OCI-LY7 (cell line): ENCODE measurements at regions not wholly inside any gene's neighbourhood (a gene's known extent, or its start where the extent isn't known, plus 50 kb on each side); places are given as distances from the start of the nearest gene placed in this dataset.

ENCODE experiments used
- BruUV-seq: library from RNA; stranded (reverse); fragments of 400-500 nt; replicated peaks from 2 replicates; lab custom pipeline; 2021; lab: Mats Ljungman, UMichigan
- CTCF ChIA-PET: fragments of 300-600 bp; sonication (Branson Sonifier 250); formaldehyde crosslinking; loops from one replicate; lab custom pipeline; 2022; ENCODE audit warnings: antibody characterized with exemption; ENCODE audit not compliant: unreplicated experiment; lab: Charles Lee
- POLR2A ChIA-PET: fragments of 300-600 bp; sonication (Branson Sonifier 250); formaldehyde crosslinking; loops from one replicate; lab custom pipeline; 2022; ENCODE audit warnings: antibody characterized with exemption; lab: Charles Lee
- DNase-seq: peaks from one replicate; pipeline ENCODE4 v3.0.0-alpha.2; 2015; ENCODE audit warnings: low spot score
- H2AFZ ChIP-seq: fragments of 200-600 bp; sonication (generic), shearing (Covaris generic); 2 replicates; pipeline ENCODE4 v1.6.1; 2014; ENCODE audit warnings: mild to moderate bottlenecking, antibody characterized with exemption, low read length, moderate library complexity
- H3K27ac ChIP-seq: fragments of 200-600 bp; sonication (generic); 2 replicates; pipeline ENCODE4 v1.5.1; 2014; ENCODE audit warnings: mixed run types, low read depth, mild to moderate bottlenecking, moderate library complexity, low read length, inconsistent platforms; ENCODE audit not compliant: poor library complexity, severe bottlenecking
- H3K36me3 ChIP-seq: fragments of 200-600 bp; sonication (generic); 2 replicates; pipeline ENCODE4 v1.6.1; 2014; ENCODE audit warnings: mild to moderate bottlenecking, antibody characterized with exemption, low read length, moderate library complexity, mixed read lengths; ENCODE audit not compliant: insufficient read depth
- H3K4me1 ChIP-seq: fragments of 200-600 bp; sonication (generic); 2 replicates; pipeline ENCODE4 v1.5.1; 2014; ENCODE audit warnings: mild to moderate bottlenecking, low read length; ENCODE audit not compliant: insufficient read depth, poor library complexity, severe bottlenecking
- H3K4me2 ChIP-seq: fragments of 200-600 bp; sonication (generic); 2 replicates; pipeline ENCODE4 v1.6.1; 2014; ENCODE audit warnings: mild to moderate bottlenecking, low read length
- H3K4me3 ChIP-seq: fragments of 200-600 bp; sonication (generic); 2 replicates; pipeline ENCODE4 v1.5.1; 2014; ENCODE audit warnings: mild to moderate bottlenecking, low read depth, low read length; ENCODE audit not compliant: poor library complexity, severe bottlenecking
- H3K79me2 ChIP-seq: fragments of 200-600 bp; sonication (generic); 2 replicates; pipeline ENCODE4 v1.6.1; 2016; ENCODE audit warnings: low read depth, mild to moderate bottlenecking, low read length, moderate library complexity, mixed read lengths; ENCODE audit not compliant: insufficient read depth
- H3K9me2 ChIP-seq: fragments of 200-600 bp; sonication (generic); 2 replicates; pipeline ENCODE4 v1.6.1; 2016; ENCODE audit warnings: mild to moderate bottlenecking, low read length, mixed read lengths; ENCODE audit not compliant: insufficient read depth
- H3K9me3 ChIP-seq: fragments of 200-600 bp; sonication (generic); 2 replicates; pipeline ENCODE4 v1.6.1; 2014; ENCODE audit warnings: mild to moderate bottlenecking, mixed run types, low read length, mixed read lengths
- H4K20me1 ChIP-seq: fragments of 200-600 bp; sonication (generic); 2 replicates; pipeline ENCODE4 v1.6.1; 2014; ENCODE audit warnings: mild to moderate bottlenecking, antibody characterized with exemption, low read length, moderate library complexity, mixed read lengths; ENCODE audit not compliant: insufficient read depth
- EZH2phosphoT487 ChIP-seq: fragments of 200-600 bp; sonication (generic); IDR thresholded peaks from 2 replicates; pipeline ENCODE4 v1.6.1; 2018; ENCODE audit warnings: low read depth, borderline replicate concordance, mild to moderate bottlenecking, mixed run types, antibody characterized with exemption, low read length, moderate library complexity, mixed read lengths
- intact Hi-C: fragments of 100-400 bp; cut with micrococcal nuclease; formaldehyde crosslinking; loops from one replicate; pipeline ENCODE4 v1.10.0; 2022; ENCODE audit not compliant: unreplicated experiment
- TF ChIP-seq, protein P1 (sequence below): fragments of 200-600 bp; sonication (generic); conservative IDR thresholded peaks from 2 replicates; pipeline ENCODE4 v1.5.1; 2014; ENCODE audit warnings: mild to moderate bottlenecking, antibody characterized with exemption, low read length, moderate library complexity, mixed read lengths

- ChIA-PET CTCF (no interaction called here), POLR2A (no interaction called here)
- no peak for DNase-seq
- Histone ChIP-seq H3K9me2 (no peaks in the 10 kb centered on the region), H3K4me1 (no peaks in the 10 kb centered on the region), H4K20me1 (no peaks in the 10 kb centered on the region), H3K27ac (no peak overlapping the region), H3K36me3 (no peaks in the 10 kb centered on the region), H3K4me3 (no peak overlapping the region), H3K79me2 (no peaks in the 10 kb centered on the region), H2AFZ (no peak overlapping the region), H3K9me3 (no peaks in the 10 kb centered on the region), H3K4me2 (no peak overlapping the region)
- intact Hi-C loops, result no loop called here
- TF ChIP-seq EZH2phosphoT487, result no peak
- TF ChIP-seq, protein P1, sequence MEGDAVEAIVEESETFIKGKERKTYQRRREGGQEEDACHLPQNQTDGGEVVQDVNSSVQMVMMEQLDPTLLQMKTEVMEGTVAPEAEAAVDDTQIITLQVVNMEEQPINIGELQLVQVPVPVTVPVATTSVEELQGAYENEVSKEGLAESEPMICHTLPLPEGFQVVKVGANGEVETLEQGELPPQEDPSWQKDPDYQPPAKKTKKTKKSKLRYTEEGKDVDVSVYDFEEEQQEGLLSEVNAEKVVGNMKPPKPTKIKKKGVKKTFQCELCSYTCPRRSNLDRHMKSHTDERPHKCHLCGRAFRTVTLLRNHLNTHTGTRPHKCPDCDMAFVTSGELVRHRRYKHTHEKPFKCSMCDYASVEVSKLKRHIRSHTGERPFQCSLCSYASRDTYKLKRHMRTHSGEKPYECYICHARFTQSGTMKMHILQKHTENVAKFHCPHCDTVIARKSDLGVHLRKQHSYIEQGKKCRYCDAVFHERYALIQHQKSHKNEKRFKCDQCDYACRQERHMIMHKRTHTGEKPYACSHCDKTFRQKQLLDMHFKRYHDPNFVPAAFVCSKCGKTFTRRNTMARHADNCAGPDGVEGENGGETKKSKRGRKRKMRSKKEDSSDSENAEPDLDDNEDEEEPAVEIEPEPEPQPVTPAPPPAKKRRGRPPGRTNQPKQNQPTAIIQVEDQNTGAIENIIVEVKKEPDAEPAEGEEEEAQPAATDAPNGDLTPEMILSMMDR, result no peak
- no TSS peak for BruUV-seq
These were observed 212.5 kb downstream of the GJA1 start for GRCh38 chr6:121647905-121648304.

- no peaks in the 10 kb centered on the region for H3K9me3 ChIP-seq
- H3K9me2 ChIP-seq, result no peaks in the 10 kb centered on the region
- H4K20me1 ChIP-seq, result no peaks in the 10 kb centered on the region
- H3K4me2 ChIP-seq, result no peak overlapping the region
- no peaks in the 10 kb centered on the region for H3K4me1 ChIP-seq
- H3K36me3 ChIP-seq, result no peaks in the 10 kb centered on the region
- no peak overlapping the region for H3K4me3 ChIP-seq
- ChIA-PET POLR2A (no interaction called here), CTCF (no interaction called here)
- TF ChIP-seq, protein P1, result no peak
- no peak for TF ChIP-seq EZH2phosphoT487
- H3K79me2 ChIP-seq, result no peaks in the 10 kb centered on the region
- BruUV-seq, result no TSS peak
- DNase-seq, result no peak
- H3K27ac ChIP-seq, result no peak overlapping the region
- intact Hi-C loops, result no loop called here
- no peak overlapping the region for H2AFZ ChIP-seq
These were observed 214.5 kb downstream of the GJA1 start for GRCh38 chr6:121649951-121650350.

- CTCF ChIA-PET, result no interaction called here
- H3K4me2 ChIP-seq, result no peak overlapping the region
- DNase-seq, result no peak
These were observed 216.0 kb downstream of the GJA1 start for GRCh38 chr6:121651420-121651819.

More at GRCh38 chr6:121651420-121651819, 216.0 kb downstream of the GJA1 start:
- no peak overlapping the region for H3K4me3 ChIP-seq
- H3K9me3 ChIP-seq, result no peaks in the 10 kb centered on the region
- POLR2A ChIA-PET, result no interaction called here
- H4K20me1 ChIP-seq, result no peaks in the 10 kb centered on the region
- TF ChIP-seq, protein P1, result no peak
- no peak for TF ChIP-seq EZH2phosphoT487
- no TSS peak for BruUV-seq
- intact Hi-C loops, result no loop called here
- no peaks in the 10 kb centered on the region for H3K36me3 ChIP-seq
- no peaks in the 10 kb centered on the region for H3K4me1 ChIP-seq
- H2AFZ ChIP-seq, result no peak overlapping the region
- H3K79me2 ChIP-seq, result no peaks in the 10 kb centered on the region
- no peak overlapping the region for H3K27ac ChIP-seq
- no peaks in the 10 kb centered on the region for H3K9me2 ChIP-seq
